SKM-1 (cell line): ENCODE measurements at regions not wholly inside any gene's neighbourhood (a gene's known extent, or its start where the extent isn't known, plus 50 kb on each side); places are given as distances from the start of the nearest gene placed in this dataset.
"Not testable (repeated sequence)": the region's sequence is repeated elsewhere in the genome, so short reads cannot be mapped to it uniquely, and the experiment has no call there.

Source experiments
- DNase-seq: peaks from one replicate; lab custom pipeline; 2025; ENCODE audit not compliant: unreplicated experiment; lab: John Stamatoyannopoulos, UW

DNA sequence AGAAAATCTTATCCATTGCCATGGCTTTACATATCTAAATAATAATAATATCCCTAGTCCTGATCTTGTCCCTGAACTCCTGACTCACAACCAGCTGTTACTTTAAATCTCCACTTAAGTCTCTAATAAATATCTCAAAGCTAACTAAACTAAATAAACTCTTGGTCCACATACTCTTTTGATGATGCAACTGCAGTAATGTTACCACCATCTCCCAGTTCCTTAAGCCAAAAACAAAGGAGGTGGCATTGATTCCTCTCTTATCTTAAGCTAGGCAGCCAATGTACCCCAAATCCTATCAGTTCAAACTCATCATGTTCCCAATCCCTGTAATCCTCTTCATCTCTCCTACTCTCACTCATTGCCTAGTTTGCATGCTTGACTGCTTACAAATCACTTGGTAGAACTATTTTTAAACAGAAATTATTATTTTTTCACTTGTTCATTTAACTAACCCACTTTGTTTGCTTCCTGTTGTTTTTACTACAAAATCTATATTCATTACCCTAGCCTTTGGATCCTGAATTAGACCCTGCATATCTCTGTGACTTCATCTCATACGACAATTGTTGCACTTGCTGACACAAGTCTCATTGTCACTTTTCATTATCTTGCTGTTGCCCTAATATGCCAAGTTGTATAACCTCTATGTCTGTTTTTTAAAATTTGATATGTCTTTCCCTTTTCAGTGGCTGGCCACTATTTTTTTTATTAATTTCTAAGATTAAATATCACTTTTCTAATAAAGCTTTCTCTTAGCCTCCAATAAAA, 462.2 kb downstream of the ZPLD1 start:
- no peak for DNase-seq

DNA sequence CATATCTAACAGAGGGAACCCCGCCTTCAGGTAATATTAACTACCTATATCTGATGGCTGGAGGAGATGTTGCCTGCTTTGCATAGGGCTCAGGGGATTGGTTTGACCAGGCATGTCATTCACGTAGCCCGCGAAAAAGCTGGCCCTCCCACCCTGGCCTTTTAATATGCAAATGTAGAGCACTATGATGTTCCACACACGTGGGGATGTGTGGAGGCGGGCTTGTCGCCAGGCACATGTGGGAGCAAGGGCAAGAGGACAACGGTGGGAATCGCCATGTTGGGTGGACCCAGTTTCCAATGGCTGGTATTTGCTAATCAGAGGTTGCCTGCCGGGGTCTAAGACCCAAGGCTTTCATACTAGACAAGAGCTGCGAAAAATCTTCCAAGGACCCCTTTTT, 469.8 kb downstream of the ZPLD1 start:
- DNase-seq: no peak

DNA sequence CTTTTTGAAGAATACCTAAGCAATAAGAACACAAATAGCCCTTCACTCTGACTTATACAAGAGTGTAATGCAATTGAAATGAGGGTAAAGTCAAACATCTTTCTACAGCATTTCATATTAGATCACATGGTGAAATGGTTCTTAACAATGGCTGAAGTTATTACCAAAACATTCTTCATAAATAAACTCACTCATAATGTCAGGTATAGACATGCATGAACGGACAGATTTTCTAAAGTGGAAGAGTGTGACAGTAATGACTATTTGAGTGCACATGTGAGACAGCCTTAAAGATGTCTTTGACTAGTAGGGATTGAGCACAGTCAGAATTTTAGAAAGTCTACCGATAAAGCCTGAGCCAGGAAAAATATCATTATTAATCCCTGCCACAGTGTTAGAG, 471.0 kb downstream of the ZPLD1 start:
- DNase-seq: no peak

DNA sequence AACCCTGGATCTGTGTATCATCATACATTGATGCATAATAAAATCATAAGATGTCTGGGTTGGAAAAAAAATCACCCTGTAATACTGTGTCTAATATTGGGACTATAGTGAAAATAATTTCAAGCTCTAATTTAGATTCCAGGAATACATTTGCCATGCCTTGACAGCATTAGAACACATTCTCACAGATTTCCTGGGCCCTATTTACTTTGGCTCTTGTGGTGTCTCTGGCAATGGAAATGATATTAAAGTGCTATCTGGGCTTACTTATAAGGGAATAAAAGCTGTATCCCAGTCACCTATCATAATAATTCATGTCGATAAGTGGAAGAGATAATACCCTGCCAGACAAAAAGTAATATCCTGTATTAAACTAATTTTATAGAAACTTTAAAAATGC, 472.0 kb downstream of the ZPLD1 start:
- no peak for DNase-seq

GRCh38 chr3:102909904-102910303, 475.1 kb downstream of the ZPLD1 start:
- no peak for DNase-seq

DNA sequence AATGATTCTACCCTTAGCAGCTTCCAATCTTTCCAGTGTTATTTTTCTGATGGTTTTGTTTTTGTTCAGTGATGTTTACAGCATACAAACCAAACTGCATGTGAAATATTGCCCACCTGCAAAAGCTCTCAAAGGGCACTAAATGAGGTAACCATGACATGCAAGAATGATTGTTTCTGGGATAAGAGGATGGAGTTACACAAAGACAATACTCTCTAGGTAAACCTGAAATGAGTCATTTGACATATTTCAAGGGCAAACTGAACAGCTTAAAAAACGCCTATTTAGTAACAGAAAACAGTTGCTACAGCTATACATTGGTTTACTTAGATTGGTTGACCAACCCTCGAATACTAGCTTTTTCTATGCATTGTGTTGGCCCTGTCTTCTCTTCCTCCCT, 481.7 kb downstream of the ZPLD1 start:
- DNase-seq: no peak

GRCh38 chr3:102926618-102927017, 491.8 kb downstream of the ZPLD1 start:
- no peak for DNase-seq

- DNase-seq: no peak
Observed at GRCh38 chr3:102933377-102933776, 498.6 kb downstream of the ZPLD1 start.

DNA sequence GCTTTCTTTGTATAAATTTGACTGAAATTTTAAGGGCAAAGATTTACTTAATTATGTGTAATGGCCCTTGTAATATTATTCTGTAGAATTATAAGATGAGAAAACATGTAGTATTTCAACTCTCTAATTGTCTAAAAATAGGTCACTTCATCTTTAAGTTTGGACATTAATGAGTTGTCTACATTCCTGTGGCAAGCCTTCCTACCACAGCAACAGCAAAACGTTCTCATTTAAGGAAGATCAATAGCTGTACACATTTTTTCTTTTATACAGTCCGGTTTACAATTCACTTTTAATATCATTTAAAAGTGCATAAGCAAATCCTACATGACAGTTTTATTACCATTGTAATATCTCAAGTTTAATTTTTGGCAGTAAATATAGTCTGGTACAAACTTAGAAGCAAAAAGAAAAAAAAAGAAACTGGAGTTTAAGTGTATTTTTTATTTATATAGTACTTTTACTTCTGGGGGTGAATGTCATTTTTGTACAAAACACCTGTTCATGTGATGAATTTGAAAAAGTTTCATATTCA, 501.8 kb downstream of the ZPLD1 start:
- no peak for DNase-seq

- no peak for DNase-seq
Observed at GRCh38 chr3:102941786-102942185, 507.0 kb downstream of the ZPLD1 start.

- not testable (repeated sequence) for DNase-seq
Observed at GRCh38 chr3:102946445-102946844, 511.6 kb downstream of the ZPLD1 start.

- no peak for DNase-seq
Observed at GRCh38 chr3:102972350-102972749, 537.5 kb downstream of the ZPLD1 start.

GRCh38 chr3:102974333-102974732, 539.5 kb downstream of the ZPLD1 start:
- no peak for DNase-seq

DNA sequence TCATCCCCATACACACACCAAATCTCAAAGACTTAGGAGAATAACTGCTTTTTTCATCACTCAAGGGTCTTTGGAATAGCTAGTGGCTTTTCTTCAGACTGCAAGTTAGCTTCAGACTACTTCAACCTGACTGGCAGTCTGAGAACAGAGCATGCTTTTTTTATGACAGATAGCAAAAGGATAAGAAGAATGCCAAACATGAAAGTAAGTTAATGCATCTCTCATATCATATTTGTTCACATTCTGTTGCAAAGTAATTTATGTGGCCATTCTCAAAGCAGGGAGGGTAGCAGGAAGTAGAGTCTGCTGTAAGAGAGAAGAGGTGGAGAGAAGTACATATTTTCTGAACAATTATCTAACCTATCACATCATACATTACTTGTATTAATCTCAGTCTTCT, 544.4 kb downstream of the ZPLD1 start:
- DNase-seq: no peak

- no peak for DNase-seq
Observed at GRCh38 chr3:102979682-102980354, 545.0 kb downstream of the ZPLD1 start.

- DNase-seq: no peak
Observed at GRCh38 chr3:102980355-102980696, 545.5 kb downstream of the ZPLD1 start.

GRCh38 chr3:103002425-103003176, 567.8 kb downstream of the ZPLD1 start:
- no peak for DNase-seq

DNA sequence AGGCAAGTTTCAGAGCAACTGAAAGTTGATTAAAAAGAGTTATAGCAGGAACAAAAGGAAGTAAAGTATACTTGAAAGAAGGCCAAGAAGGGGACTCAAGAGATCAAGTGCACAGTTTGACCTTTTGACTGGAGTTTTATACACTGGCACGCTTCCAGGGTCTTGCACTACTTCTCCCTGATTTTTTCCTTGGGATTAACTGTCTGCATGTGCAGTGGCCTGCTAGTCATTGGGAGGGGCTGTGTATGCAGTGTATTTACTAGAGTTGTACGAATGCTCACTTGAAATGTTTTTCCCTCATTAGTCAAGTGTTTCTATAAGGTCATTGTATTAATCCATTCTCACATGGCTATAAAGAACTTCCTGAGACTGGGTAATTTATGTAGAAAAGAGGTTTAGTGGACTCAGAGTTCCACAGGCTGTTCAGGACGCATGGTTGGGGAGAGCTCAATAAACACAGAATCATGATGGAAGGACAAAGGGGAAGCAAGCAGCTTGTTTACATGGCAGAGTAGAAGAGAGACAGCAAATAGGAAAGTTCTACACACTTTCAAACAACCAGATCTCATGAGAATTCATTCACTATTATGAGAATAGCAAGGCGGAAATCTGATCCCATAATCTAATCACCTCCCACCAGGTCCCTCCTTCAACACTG, 571.8 kb downstream of the ZPLD1 start:
- no peak for DNase-seq

GRCh38 chr3:103009609-103010008, 574.8 kb downstream of the ZPLD1 start:
- DNase-seq: no peak

GRCh38 chr3:103025880-103026279, 591.1 kb downstream of the ZPLD1 start:
- no peak for DNase-seq

GRCh38 chr3:103033841-103034240, 599.0 kb downstream of the ZPLD1 start:
- DNase-seq: no peak
